ENCODE measurements at regions not wholly inside any gene's neighbourhood (a gene's known extent, or its start where the extent isn't known, plus 50 kb on each side); places are given as distances from the start of the nearest gene placed in this dataset.

DNA sequence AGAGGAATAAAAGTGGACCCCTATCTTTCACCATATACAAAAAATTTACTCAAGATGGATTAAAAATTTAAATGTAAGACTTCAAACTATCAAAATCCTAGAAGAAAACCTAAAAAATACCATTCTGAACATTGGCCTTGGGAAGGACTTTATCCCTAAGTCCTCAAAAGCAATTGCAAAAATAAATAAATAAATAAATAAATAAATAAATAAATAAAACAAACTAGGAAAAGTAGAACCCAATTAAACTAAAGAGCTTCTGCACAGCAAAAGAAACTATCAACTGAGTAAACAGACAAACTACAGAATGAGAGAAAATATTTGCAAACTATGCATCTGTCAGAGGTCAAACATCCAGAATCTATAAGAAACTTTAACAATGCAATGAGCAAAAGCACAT lies 874.9 kb upstream of the PCDH20 start:
- TF ChIP-seq EZH2 (IDR thresholded peaks at IDR 0.05) (no peak), POLR2AphosphoS5 (IDR thresholded peaks at IDR 0.05; ENCODE audit: borderline replicate concordance, low read depth, low read length) (no peak)
